ENCODE measurements at regions not wholly inside any gene's neighbourhood (a gene's known extent, or its start where the extent isn't known, plus 50 kb on each side); places are given as distances from the start of the nearest gene placed in this dataset.

DNA sequence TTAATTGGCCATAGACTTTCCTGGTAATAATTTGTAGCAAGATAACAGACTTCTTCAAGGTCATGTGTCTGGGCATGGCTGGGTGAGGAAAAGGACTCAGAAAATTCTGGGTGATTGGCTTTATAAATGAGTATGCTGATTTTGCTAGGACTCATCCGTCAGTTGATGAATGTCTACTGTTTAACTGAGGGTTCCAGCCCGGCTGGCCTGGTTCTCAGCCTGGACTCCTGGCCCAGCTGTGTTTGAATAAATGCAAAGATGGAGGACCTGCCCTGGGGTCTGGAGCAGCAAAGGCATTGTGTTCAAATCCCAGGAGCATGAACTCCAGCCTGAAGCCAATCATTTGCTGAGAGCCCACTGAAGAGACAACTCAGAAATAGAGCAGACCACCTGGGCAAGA is 323.2 kb downstream of the LRFN2 start:
- no peak for DNase-seq (ENCODE audit: low read depth)
- no peak overlapping the region for H3K4me3 ChIP-seq (ENCODE audit: low read depth, low read length)
- TF ChIP-seq, protein P1, sequence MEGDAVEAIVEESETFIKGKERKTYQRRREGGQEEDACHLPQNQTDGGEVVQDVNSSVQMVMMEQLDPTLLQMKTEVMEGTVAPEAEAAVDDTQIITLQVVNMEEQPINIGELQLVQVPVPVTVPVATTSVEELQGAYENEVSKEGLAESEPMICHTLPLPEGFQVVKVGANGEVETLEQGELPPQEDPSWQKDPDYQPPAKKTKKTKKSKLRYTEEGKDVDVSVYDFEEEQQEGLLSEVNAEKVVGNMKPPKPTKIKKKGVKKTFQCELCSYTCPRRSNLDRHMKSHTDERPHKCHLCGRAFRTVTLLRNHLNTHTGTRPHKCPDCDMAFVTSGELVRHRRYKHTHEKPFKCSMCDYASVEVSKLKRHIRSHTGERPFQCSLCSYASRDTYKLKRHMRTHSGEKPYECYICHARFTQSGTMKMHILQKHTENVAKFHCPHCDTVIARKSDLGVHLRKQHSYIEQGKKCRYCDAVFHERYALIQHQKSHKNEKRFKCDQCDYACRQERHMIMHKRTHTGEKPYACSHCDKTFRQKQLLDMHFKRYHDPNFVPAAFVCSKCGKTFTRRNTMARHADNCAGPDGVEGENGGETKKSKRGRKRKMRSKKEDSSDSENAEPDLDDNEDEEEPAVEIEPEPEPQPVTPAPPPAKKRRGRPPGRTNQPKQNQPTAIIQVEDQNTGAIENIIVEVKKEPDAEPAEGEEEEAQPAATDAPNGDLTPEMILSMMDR (IDR thresholded peaks at IDR 0.05; ENCODE audit: insufficient read depth, low read length) = no peak

GRCh38 chr6:40262363-40262762 is 324.8 kb downstream of the LRFN2 start:
- no peak overlapping the region for H3K4me3 ChIP-seq (ENCODE audit: low read depth, low read length)
- TF ChIP-seq, protein P1 (IDR thresholded peaks at IDR 0.05; ENCODE audit: insufficient read depth, low read length) = no peak
- DNase-seq (ENCODE audit: low read depth) = no peak

GRCh38 chr6:40258531-40258930 is 324.3 kb upstream of the MOCS1 start:
- TF ChIP-seq, protein P1 (IDR thresholded peaks at IDR 0.05; ENCODE audit: insufficient read depth, low read length) = no peak
- H3K4me3 ChIP-seq (ENCODE audit: low read depth, low read length) = no peak overlapping the region
- no peak for DNase-seq (ENCODE audit: low read depth)

DNA sequence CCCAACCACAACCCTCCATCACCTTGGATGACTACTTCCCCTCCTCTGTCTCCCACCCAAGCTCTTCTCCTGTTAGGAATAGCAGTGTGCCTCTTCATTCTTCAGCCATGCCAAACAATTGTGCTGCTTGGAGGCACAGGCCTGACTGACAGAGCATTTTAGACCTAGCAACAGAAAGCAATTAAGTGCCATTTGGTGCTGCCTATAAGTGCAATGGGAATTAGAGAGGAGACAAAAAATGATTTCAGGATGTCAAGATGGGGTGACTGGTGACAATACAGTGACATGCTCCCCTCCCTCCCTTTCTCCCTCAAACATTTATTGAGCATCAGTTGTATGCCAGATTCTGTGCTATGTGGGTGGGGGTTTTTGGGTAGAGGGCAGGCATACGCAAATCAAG is 322.6 kb upstream of the MOCS1 start:
- TF ChIP-seq, protein P1 (IDR thresholded peaks at IDR 0.05; ENCODE audit: insufficient read depth, low read length) = no peak
- H3K4me3 ChIP-seq (ENCODE audit: low read depth, low read length) = no peak overlapping the region
- DNase-seq (ENCODE audit: low read depth) = no peak

DNA sequence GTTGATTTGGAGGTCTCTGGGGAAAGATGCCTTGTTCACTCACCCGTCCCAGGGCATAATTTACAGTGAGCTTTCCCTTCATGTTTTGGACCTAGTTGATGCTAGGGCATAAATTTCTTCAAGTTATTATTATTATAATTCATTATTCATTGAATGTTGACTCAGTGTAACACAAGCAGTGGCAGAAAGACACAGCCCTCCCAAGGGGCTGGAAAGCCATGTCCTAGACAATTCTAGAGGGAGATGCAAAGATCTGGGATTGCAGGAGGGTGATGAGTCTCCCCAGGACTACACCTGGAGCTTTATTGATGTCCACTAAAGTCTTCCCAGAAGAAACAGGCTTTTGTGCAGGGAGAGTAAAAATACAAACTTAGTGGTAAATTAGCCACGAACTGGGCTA is 322.0 kb upstream of the MOCS1 start:
- DNase-seq (ENCODE audit: low read depth) = no peak
- TF ChIP-seq, protein P1 (IDR thresholded peaks at IDR 0.05; ENCODE audit: insufficient read depth, low read length) = no peak
- H3K4me3 ChIP-seq (ENCODE audit: low read depth, low read length) = no peak overlapping the region

DNA sequence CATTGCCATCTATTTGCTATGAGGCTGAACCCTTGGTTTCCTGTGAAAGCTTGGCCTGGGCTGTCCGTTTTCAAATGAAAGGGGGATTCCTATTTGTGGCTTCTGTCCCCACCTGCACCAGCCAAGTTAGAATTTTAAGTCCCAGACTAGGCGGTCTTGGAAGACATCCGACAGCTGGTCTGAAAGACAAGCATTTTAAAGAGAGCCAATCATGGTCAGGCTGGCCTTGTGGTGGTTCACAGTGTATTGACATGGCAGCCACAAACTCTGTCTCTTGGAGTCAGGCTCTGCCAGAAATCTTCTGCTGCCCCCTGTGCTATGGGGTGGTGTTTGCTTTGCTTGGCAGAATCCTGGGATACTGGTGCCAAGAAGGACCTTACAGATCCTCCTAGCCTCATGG is 319.2 kb upstream of the MOCS1 start:
- no peak for DNase-seq (ENCODE audit: low read depth)
- no peak overlapping the region for H3K4me3 ChIP-seq (ENCODE audit: low read depth, low read length)
- TF ChIP-seq, protein P1 (IDR thresholded peaks at IDR 0.05; ENCODE audit: insufficient read depth, low read length) = no peak

DNA sequence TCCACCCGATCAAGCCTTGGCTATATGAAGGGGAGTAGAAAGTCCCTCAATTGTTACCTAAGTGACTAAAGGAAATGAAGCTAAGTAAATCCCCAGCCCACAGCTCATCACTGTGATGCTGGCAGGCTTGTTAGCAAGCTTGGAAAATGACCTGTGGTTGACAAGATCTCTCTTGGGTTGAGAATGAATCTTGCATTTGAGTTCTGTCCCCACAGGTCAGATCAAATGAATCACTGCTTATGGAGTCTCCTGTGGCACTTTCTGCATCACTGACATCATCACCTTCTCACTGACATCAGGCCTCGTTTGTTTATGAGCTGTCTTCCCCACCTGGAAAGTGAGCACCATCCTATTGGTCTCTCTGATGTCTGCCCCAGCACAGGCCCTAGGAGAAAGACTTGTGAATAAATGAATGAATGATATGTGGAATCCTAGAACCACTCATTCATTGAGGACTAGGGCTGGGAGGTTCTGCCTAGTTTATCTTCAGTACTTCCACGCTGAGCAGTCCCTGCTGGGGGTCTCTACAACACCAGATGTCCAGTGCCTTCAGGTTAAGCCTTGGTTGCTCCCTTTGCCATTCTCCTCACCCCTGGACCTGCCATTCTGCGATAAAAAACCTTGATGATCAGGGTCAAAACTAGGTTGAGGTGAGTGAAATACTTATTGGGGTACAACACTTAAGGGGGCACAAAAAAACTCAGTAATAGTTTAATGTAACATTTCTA is 318.4 kb upstream of the MOCS1 start:
- TF ChIP-seq, protein P1 (IDR thresholded peaks at IDR 0.05; ENCODE audit: insufficient read depth, low read length) = no peak
- H3K4me3 ChIP-seq (ENCODE audit: low read depth, low read length) = no peak overlapping the region
- no peak for DNase-seq (ENCODE audit: low read depth)

All from fibroblast of the aortic adventitia (primary cell).